Lower leg skin (tissue), 4 donors: ENCODE measurements at regions not wholly inside any gene's neighbourhood (a gene's known extent, or its start where the extent isn't known, plus 50 kb on each side); places are given as distances from the start of the nearest gene placed in this dataset.
"Not testable (repeated sequence)": the region's sequence is repeated elsewhere in the genome, so short reads cannot be mapped to it uniquely, and the experiment has no call there.

ENCODE experiments used
- DNase-seq, 2 donors: peaks; one replicate each; pipeline ENCODE4 v3.0.0-alpha.2; 2019; ENCODE audit warnings: low spot score in 2 of 2
- H3K4me3 ChIP-seq: fragments of 200-600 bp; sonication (generic); 2 replicates; pipeline ENCODE4 v1.5.1; 2017; ENCODE audit warnings: mild to moderate bottlenecking, low read depth; ENCODE audit not compliant: poor library complexity, severe bottlenecking
- POLR2A ChIP-seq, 2 donors: fragments of 450-650 bp; IDR thresholded peaks; one replicate each; pipeline ENCODE4 v1.6.1; 2016 to 2017; ENCODE audit warnings: antibody characterized with exemption in 2 of 2, mild to moderate bottlenecking in 1 of 2, moderate library complexity in 1 of 2
- WGBS, 2 donors: methylation state at CpG; one replicate each; pipeline ENCODE4 v1.1.5; 2018; 5-methylcytosine and 5-hydroxymethylcytosine counted together
- intact Hi-C: fragments of 100-400 bp; cut with DNase I; formaldehyde crosslinking; loops from one replicate; pipeline ENCODE4 v1.15.0; 2023; ENCODE audit warnings: low total_unique reads
- TF ChIP-seq, protein P1 (sequence below), 3 donors: fragments of 450-650 bp; IDR thresholded peaks; one replicate each; pipeline ENCODE4 v1.5.1; 2016; ENCODE audit warnings: antibody characterized with exemption in 3 of 3, mild to moderate bottlenecking in 3 of 3, moderate library complexity in 2 of 3

DNA sequence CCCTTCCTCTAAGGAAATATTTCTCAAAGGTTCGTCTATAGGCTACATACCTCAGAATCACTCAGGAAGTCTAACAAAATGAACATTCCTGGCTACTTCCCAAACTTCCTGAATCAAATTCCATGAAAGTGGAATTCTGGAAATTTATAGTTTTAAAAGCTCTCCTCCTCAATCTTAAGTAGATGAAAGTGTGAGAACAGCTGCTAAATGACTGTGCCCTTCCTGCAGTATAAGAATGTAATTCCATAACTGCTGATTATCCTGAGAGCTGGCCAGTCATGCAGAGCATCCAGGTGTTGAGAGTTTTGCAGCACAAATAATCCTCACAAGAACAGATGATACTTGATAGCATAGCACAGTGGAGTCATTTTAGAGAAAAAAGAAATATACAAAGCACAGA, 265.0 kb downstream of the KCNJ3 start:
- no peak overlapping the region for H3K4me3 ChIP-seq
- no peak for TF ChIP-seq POLR2A (IDR thresholded peaks at IDR 0.05)
- TF ChIP-seq, protein P1, sequence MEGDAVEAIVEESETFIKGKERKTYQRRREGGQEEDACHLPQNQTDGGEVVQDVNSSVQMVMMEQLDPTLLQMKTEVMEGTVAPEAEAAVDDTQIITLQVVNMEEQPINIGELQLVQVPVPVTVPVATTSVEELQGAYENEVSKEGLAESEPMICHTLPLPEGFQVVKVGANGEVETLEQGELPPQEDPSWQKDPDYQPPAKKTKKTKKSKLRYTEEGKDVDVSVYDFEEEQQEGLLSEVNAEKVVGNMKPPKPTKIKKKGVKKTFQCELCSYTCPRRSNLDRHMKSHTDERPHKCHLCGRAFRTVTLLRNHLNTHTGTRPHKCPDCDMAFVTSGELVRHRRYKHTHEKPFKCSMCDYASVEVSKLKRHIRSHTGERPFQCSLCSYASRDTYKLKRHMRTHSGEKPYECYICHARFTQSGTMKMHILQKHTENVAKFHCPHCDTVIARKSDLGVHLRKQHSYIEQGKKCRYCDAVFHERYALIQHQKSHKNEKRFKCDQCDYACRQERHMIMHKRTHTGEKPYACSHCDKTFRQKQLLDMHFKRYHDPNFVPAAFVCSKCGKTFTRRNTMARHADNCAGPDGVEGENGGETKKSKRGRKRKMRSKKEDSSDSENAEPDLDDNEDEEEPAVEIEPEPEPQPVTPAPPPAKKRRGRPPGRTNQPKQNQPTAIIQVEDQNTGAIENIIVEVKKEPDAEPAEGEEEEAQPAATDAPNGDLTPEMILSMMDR (IDR thresholded peaks at IDR 0.05), result no peak
- 12% methylated on average over 1 of the region's 1 CpG for WGBS, 2 donors
- DNase-seq, result no peak
- intact Hi-C loops, result no loop called here

DNA sequence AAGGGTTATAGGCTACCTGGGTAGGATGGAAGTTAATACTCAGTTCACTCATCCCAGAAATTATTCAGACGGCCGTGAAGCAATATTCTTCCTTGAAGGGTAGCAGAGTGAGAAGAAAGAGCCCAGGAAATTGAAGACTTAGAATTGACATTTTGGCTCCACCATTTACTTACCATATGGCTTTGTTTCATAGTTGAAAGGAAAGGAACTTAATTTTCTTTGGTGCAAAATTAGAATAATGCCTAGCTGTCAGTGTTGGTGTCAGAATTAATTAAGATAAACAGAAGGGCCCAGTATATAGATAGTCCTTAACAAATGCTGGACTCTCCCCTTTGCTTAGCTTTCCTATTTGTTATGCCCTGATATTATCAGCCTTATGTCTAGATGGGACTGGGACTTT, 263.2 kb downstream of the KCNJ3 start:
- TF ChIP-seq, protein P1 (IDR thresholded peaks at IDR 0.05), result no peak
- no peak for TF ChIP-seq POLR2A (IDR thresholded peaks at IDR 0.05)
- intact Hi-C loops, result no loop called here

DNA sequence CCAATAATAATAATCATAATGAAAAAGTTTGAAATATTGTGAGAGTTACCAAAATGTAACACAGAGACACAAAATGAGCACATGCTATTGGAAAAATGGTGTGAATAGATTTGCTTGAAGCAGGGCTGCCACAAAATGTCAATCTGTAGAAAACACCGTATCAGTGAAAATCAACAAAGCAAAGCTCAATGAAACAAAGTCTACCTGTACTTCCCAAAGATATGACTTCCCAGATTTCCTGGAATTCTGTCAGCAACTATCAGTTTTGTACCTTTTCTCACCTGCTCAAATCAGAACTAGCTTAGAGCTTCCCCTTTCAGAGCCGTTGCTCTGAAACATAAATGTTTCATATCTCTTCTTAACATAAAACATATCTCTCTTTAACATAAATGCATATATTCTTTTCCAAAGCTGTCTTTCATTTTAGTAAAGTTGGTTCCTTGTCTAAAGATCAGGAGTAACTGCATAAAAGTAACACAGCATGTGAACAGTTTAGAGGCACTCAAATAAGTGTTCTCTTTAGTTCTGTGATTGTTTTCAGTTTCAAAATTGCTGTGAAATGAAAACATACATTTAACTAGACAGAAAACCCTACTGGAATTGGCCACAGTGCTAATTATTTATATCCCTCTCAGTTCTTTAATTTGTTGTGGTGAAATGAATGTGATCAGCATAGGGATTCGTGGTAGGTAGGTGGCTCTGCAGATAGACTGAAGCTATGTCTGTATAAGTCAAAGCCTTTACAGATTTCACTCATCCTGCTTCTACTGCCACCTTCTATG, 262.5 kb downstream of the KCNJ3 start:
- H3K4me3 ChIP-seq, result no peak overlapping the region
- intact Hi-C loops, result no loop called here
- WGBS, 2 donors, result 71 to 78% methylated on average over 3 of the region's 3 CpGs
- DNase-seq, result no peak
- no peak for TF ChIP-seq POLR2A (IDR thresholded peaks at IDR 0.05)
- TF ChIP-seq, protein P1 (IDR thresholded peaks at IDR 0.05), result no peak

More for the DNA sequence above, 263.2 kb downstream of the KCNJ3 start:
- no peak overlapping the region for H3K4me3 ChIP-seq
- 79 to 82% methylated on average over 2 of the region's 2 CpGs for WGBS, 2 donors
- DNase-seq, result no peak

GRCh38 chr2:154952346-154952980, 254.0 kb downstream of the KCNJ3 start:
- H3K4me3 ChIP-seq, result no peak overlapping the region
- no peak for DNase-seq
- WGBS, 2 donors, result 65% methylated on average over 4 of the region's 4 CpGs
- intact Hi-C loops, result no loop called here
- no peak for TF ChIP-seq POLR2A (IDR thresholded peaks at IDR 0.05)
- TF ChIP-seq, protein P1 (IDR thresholded peaks at IDR 0.05), result no peak

DNA sequence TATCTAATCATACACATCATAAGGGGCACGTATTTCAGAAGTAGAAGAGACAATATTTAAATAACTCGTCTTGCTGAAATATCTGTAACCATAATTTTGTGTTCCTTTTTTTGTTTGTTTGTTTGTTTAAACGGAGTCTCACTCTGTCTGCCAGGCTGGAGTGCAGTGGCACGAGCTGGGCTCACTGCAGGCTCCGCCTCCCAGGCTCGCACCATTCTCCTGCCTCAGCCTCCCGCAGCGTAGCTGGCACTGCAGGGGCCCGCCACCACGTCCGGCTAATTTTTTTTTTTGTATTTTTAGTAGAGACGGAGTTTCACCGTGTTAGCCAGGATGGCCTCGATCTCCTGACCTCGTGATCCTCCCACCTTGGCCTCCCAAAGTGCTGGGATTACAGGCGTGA, 248.9 kb downstream of the KCNJ3 start:
- intact Hi-C loops, H3K4me3 ChIP-seq, DNase-seq: not testable (repeated sequence)
- whole genome bisulfite sequencing, 2 donors, result 89% methylated on average over 16 of the region's 16 CpGs

DNA sequence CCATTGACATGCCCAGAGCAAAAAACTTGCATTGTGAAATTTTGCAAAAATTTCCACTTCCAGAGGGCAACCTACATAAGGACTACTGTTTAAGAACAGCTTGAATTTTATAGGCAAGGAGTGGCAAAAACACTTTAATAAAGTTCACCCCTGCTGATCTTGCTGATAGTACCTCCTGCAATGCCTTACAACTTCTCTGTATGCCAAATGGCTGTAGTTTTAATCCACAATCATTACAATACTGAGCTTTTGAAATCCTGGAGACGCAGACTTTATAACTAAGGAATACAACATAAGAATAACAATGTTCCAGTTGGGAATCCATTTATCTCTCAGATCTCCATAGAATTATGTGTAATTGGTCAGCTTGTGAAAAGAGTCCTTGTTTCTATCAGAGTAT, 247.5 kb downstream of the KCNJ3 start:
- intact Hi-C loops, result no loop called here
- no peak for DNase-seq
- no peak overlapping the region for H3K4me3 ChIP-seq
- 88 to 94% methylated on average over 1 of the region's 1 CpG for WGBS, 2 donors
- no peak for TF ChIP-seq POLR2A (IDR thresholded peaks at IDR 0.05)
- TF ChIP-seq, protein P1 (IDR thresholded peaks at IDR 0.05), result no peak
